ENCODE measurements at regions not wholly inside any gene's neighbourhood (a gene's known extent, or its start where the extent isn't known, plus 50 kb on each side); places are given as distances from the start of the nearest gene placed in this dataset.
"Not testable (repeated sequence)": the region's sequence is repeated elsewhere in the genome, so short reads cannot be mapped to it uniquely, and the experiment has no call there.

GRCh38 chr11:114938799-114939198, 260.5 kb downstream of the NXPE2 start:
- DNase-seq (ENCODE audit: low spot score) = no peak

- no peak for DNase-seq (ENCODE audit: low spot score)
Observed at GRCh38 chr11:114942207-114942606, 263.9 kb downstream of the NXPE2 start.

- DNase-seq (ENCODE audit: low spot score) = no peak
Observed at GRCh38 chr11:114949614-114950351, 271.5 kb downstream of the NXPE2 start.

- DNase-seq (ENCODE audit: low spot score) = no peak
Observed at GRCh38 chr11:114953039-114953438, 274.7 kb downstream of the NXPE2 start.

- no peak for DNase-seq (ENCODE audit: low spot score)
Observed at GRCh38 chr11:114955923-114956322, 277.6 kb downstream of the NXPE2 start.

GRCh38 chr11:114956566-114956965, 278.2 kb downstream of the NXPE2 start:
- DNase-seq (ENCODE audit: low spot score) = no peak

GRCh38 chr11:114959953-114960505, 281.7 kb downstream of the NXPE2 start:
- DNase-seq (ENCODE audit: low spot score) = no peak

GRCh38 chr11:114960819-114961218, 282.5 kb downstream of the NXPE2 start:
- DNase-seq (ENCODE audit: low spot score) = not testable (repeated sequence)

GRCh38 chr11:114964676-114965214, 286.4 kb downstream of the NXPE2 start:
- DNase-seq (ENCODE audit: low spot score) = no peak

- DNase-seq (ENCODE audit: low spot score) = no peak
Observed at GRCh38 chr11:114970927-114971645, 292.8 kb downstream of the NXPE2 start.

GRCh38 chr11:114972105-114972504, 293.8 kb downstream of the NXPE2 start:
- no peak for DNase-seq (ENCODE audit: low spot score)

GRCh38 chr11:114977651-114978050, 299.3 kb downstream of the NXPE2 start:
- peak; percentile 1 for DNase-seq (ENCODE audit: low spot score)

GRCh38 chr11:114982141-114982540, 303.8 kb downstream of the NXPE2 start:
- DNase-seq (ENCODE audit: low spot score) = no peak

- DNase-seq (ENCODE audit: low spot score) = no peak
Observed at GRCh38 chr11:114984611-114985163, 306.4 kb downstream of the NXPE2 start.

- no peak for DNase-seq (ENCODE audit: low spot score)
Observed at GRCh38 chr11:114986365-114986764, 308.0 kb downstream of the NXPE2 start.

GRCh38 chr11:114987186-114987760, 308.9 kb downstream of the NXPE2 start:
- DNase-seq (ENCODE audit: low spot score) = no peak

GRCh38 chr11:114988644-114989043, 310.3 kb downstream of the NXPE2 start:
- no peak for DNase-seq (ENCODE audit: low spot score)

GRCh38 chr11:114989536-114989935, 311.2 kb downstream of the NXPE2 start:
- no peak for DNase-seq (ENCODE audit: low spot score)

- DNase-seq (ENCODE audit: low spot score) = no peak
Observed at GRCh38 chr11:115005663-115006062, 327.3 kb downstream of the NXPE2 start.

- no peak for DNase-seq (ENCODE audit: low spot score)
Observed at GRCh38 chr11:115007851-115008250, 329.5 kb downstream of the NXPE2 start.

GRCh38 chr11:115008799-115009198, 330.5 kb downstream of the NXPE2 start:
- DNase-seq (ENCODE audit: low spot score) = no peak

- no peak for DNase-seq (ENCODE audit: low spot score)
Observed at GRCh38 chr11:115017529-115017928, 339.2 kb downstream of the NXPE2 start.

All from kidney capillary endothelial cell (primary cell).